ENCODE measurements at regions not wholly inside any gene's neighbourhood (a gene's known extent, or its start where the extent isn't known, plus 50 kb on each side); places are given as distances from the start of the nearest gene placed in this dataset.

DNA sequence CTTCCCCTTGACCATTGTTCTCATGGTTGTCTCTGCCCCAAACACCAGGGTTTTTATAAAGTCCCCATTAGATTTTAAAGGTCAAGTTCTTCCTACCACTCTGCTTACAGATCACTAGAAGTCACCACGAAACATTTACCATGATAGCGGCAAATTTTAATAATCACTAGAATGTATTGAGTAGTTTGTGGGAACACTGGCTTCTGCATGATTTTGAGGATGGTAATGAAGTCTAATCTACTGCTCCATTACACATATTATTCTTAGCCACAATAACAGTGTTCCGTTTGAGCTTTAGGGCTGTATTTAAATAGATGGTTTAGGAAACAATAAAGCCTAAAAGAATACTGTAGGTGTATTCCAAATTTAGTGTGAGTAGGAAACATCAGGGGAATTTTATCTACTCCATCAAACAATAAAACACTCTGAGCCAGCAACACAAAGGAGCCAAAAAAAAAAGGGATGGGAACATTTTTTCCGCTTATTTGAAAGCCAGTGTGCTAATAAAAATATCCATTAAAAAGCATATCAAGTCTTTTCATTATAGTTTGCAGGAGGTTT is 49.7 kb downstream of the KLF12 start:
- no peak for DNase-seq

DNA sequence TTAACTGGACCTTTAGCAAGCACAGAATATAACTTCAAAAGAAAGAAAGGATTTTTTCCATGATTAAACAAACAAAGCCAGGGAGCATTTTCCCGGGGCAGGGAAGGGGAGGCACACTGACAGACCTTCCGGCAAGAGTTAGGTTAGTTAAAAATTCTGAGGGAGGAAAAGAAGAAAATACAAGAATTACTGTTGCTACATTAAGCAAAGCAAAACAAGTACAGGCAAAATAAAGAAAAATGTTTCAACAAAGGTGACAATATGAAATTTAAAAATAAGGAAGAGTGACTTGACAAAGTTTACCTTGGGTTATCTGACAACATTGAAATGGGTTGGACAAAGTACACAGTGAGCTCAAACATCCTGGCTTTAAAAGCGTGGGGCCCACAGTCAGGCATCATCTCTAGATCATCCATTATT is 51.5 kb downstream of the KLF12 start:
- no peak for DNase-seq

DNA sequence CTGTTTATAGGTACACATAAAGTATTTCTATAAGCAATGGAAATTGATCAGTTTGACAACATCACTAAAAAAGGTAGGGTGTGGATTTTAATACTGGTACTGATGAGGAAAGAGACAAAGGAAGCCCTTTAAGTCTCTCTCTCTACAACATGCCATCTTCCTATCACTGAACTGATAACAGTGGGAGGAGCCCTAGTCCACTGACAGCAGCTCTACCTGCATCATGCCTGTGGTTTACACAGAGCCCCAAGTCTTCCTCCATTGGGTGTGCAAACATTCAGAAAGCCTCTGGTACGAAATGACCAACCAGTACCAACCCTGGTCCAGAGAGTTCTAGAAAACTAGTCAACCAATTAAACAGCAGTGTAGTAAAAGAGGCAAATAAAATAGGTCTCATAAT is 53.4 kb downstream of the KLF12 start:
- no peak for DNase-seq

GRCh38 chr13:74077792-74078191 is 56.4 kb downstream of the KLF12 start:
- DNase-seq: no peak

- no peak for DNase-seq
Observed at GRCh38 chr13:74077375-74077774, 56.8 kb downstream of the KLF12 start.

DNA sequence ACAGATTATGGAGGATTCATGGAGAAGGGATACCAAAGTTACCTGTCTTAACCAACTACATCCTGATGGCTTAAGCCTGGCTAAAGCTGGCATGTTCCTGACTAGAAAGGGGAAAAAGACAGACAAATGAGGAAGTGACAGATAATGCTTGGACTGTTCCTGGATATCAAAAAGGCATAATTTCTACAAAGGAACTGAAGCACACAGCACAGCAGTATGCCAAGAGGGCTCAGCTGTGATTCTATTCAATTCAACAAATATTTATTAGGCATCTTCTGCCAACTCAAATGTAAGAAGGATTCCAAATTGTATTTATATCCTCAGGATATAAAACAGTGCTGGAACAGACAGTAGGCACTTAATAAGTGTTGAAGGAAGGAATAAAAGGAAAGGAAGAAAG is 59.5 kb downstream of the KLF12 start:
- DNase-seq: no peak

DNA sequence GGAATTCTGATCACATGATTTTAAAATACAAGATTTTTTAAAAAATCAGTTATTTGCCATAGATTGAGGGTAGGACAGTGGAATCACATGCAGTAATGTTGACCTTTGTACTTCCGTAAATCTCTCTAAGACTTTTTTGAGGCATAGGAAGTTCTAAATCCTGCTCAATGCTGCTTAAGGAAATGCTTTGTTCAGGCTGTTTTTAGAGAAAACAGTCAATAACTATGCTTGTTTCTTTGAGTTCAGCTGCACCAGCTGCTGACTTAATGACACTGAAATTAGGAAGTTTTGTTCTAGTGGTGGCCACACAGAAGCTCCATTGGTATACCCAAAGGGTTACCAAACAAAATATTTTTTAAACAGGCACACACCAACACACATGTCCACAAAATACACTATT is 60.9 kb downstream of the KLF12 start:
- DNase-seq: no peak

GRCh38 chr13:74070513-74070912 is 63.7 kb downstream of the KLF12 start:
- no peak for DNase-seq

DNA sequence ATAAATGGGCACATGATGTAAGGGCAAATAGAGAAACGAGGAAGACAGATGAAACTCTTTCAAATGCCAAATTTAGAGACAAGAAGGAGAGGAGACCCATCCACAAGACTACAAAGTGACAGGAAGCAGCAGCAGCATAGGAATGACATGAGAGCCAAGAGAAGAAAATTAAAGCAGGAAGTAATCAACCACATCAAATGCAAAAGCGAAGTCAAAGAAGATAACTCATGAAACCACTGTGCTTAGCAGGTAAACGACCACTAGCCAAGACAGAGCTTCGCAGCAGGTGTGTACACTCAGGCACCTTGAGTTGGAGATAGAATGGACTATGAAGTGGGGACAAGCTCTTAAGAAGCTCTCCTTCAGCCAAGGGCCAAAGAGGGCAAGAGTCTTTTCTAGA is 64.1 kb downstream of the KLF12 start:
- DNase-seq: no peak

- no peak for DNase-seq
Observed at GRCh38 chr13:74068471-74068870, 65.7 kb downstream of the KLF12 start.

DNA sequence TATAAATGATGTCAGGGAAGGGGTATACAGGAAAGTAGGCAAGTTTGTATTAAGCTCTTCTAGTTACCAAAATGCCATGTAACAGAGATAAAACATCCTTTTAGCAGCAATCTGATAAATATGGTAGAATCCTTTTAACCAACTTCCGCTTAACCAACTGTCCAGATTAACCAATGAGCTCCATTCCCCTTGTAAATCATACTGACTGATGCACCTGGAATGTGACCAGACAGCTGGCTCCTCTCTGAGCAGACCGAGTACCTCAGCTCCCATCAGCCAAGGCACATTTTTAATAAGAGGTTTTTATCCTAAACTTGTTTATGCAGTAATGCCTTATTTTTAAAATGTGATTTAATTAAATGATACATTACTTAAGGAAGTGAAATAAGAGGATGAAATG is 66.4 kb downstream of the KLF12 start:
- DNase-seq: no peak

DNA sequence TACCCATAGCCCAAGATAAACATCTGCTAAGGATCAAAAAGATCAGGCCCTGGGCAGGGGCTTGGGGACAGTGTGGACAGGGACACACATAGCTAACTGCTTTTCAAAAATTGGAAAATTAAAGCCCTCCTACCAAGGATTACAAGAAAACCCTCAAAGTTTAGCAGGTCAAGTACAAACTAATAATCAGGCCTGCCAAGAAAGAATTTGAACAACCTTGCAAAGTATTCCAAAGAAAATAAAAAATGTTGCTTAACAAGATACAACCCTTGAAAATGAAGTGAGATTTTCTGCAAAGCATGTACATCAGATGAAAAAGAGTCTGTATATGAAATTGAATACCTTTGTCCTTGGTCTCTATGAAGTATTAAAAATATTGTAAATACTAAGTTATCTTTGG is 67.3 kb downstream of the KLF12 start:
- DNase-seq: no peak

DNA sequence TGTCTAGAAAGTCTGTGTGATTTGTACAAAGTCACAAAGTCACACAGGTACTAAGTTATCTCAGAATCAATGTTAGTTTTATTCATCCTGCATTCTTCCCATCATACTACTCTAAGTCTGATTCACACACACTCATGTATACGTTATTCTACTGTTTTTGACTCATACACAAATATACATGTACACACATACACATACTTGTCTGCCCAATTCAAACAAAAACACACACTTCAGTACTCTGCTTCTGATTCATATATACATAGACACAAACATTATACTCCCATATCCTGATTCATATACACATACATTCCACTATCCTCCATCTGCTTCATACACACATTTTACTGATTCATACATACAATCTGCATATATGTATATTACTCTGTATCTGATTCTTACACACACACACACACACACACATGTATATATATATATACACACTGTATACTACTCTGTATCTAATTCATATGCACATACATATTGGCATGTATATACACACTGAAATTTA is 69.3 kb downstream of the KLF12 start:
- DNase-seq: no peak

GRCh38 chr13:74063533-74064100 is 70.6 kb downstream of the KLF12 start:
- DNase-seq: no peak

- DNase-seq: peak; percentile 17
Observed at GRCh38 chr13:74062933-74063332, 71.3 kb downstream of the KLF12 start.

- DNase-seq: no peak
Observed at GRCh38 chr13:74061926-74062595, 72.1 kb downstream of the KLF12 start.

DNA sequence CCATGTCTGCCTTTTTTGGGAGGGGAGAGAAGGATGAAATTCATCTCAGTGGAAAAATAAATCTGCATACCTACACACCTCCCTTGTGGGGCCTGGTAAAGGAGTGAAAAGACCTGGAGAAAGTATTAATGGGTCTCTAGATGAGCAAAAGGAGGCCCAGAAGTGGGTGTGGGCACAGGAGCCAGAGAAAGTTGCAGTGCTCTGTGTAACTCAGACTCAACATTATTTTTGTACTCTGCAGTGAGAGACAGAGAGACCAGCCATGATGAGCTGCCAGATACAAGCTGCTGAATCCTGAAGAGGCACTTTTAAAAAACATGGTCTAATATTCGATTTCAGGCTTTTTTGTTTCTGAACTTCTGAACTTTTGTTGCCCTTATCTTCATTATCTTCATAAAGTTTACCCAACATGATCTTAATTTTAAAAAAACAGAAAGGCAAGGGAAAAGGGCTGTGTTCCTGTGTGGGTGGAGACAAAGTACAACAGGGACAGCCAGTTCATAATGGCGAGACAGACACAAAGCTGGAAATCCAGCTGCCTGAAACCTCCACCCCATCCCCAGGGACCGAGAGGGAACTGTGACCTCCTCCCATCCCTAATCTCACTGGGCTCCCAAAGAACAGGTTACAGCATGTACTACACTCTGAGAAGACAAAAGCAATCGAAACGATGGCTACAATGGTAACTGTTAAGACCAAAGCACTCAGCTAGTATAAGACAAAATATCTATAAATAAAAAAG is 77.2 kb downstream of the KLF12 start:
- peak; percentile 78 for DNase-seq

- no peak for DNase-seq
Observed at GRCh38 chr13:74052402-74052928, 81.7 kb downstream of the KLF12 start.

GRCh38 chr13:74048756-74049155 is 85.4 kb downstream of the KLF12 start:
- no peak for DNase-seq

DNA sequence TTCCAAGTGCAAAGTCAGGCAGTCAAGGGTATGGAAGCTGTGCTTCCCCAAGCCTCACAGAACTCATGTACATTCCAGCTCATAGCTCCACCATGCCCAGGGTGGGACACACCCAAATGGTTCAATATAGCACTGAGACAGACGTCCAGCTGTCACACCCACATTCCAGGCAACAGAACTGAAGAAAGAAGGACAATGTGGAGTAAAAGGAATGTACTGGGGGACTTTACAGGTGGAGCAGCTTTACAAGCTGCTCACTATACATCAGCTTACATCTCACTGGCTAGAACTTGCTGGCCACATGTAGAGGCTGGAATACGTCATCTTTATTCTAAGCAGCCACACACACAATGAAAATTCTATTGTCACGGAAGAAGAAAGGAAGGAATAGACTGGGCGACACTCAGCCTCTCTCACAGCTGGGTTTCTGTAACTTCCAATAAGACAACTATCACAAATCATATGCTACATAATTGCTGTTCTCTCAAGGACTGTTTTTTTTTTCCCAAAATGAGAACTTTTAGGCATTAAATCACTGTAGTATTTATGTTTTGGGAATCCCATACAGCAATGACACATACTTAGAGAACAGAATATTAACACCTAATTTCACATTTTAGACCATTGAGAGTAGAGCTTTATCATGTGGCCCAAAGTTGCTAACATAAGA is 86.1 kb downstream of the KLF12 start:
- DNase-seq: no peak

- DNase-seq: no peak
Observed at GRCh38 chr13:74046431-74046830, 87.8 kb downstream of the KLF12 start.

- DNase-seq: no peak
Observed at GRCh38 chr13:74045583-74045982, 88.6 kb downstream of the KLF12 start.

GRCh38 chr13:74043237-74043636 is 91.0 kb downstream of the KLF12 start:
- no peak for DNase-seq
